SK-N-SH (cell line): ENCODE measurements at regions not wholly inside any gene's neighbourhood (a gene's known extent, or its start where the extent isn't known, plus 50 kb on each side); places are given as distances from the start of the nearest gene placed in this dataset.

Source experiments
- CTCF ChIA-PET: fragments of 300-600, 350-600 bp; formaldehyde crosslinking; extraction: SDS; loops from one replicate; lab custom pipeline; 2021; lab: Yijun Ruan, JAX
- POLR2A ChIA-PET: fragments of 350-600 bp; sonication (Branson Sonifier 250); formaldehyde crosslinking; extraction: SDS; loops from one replicate; lab custom pipeline; 2020; ENCODE audit warnings: antibody characterized with exemption, inconsistent platforms; lab: Yijun Ruan, JAX
- DNase-seq: peaks from one replicate; pipeline ENCODE4 v3.0.0; 2012
- H2AFZ ChIP-seq: fragments of 200-600 bp; sonication (generic); 2 replicates; pipeline ENCODE4 v1.8.1; 2016; ENCODE audit warnings: antibody characterized with exemption, mild to moderate bottlenecking, low read depth
- H3F3A ChIP-seq: fragments of 200-600 bp; sonication (generic); replicated peaks from 2 replicates; pipeline ENCODE3; 2016; ENCODE audit warnings: antibody characterized with exemption, mild to moderate bottlenecking; ENCODE audit not compliant: insufficient read depth
- H3K27ac ChIP-seq, 2 experiments: fragments of 200-500 bp in 1 of 2; fragments of 200-600 bp in 1 of 2; sonication (Bioruptor generic) in 1 of 2; sonication (generic), shearing (Covaris generic) in 1 of 2; 2 replicates each; pipeline versions ENCODE4 v1.5.1 to v1.6.1; 2014 to 2016; ENCODE audit warnings: low read depth in 2 of 2, inconsistent platforms in 1 of 2, low read length in 1 of 2, mild to moderate bottlenecking in 1 of 2, mixed read lengths in 1 of 2
- H3K27me3 ChIP-seq: fragments of 200-600 bp; sonication (generic), shearing (Covaris generic); 2 replicates; pipeline ENCODE4 v1.6.1; 2016; ENCODE audit warnings: mixed run types; ENCODE audit not compliant: insufficient read depth
- H3K36me3 ChIP-seq, 2 experiments: fragments of 200-500 bp in 1 of 2; fragments of 200-600 bp in 1 of 2; sonication (Bioruptor generic) in 1 of 2; sonication (generic) in 1 of 2; replicated peaks in 1 of 2; 2 replicates each; pipeline versions ENCODE3 to v1.5.1; 2014 to 2016; ENCODE audit warnings: low read length in 1 of 2, mild to moderate bottlenecking in 1 of 2; ENCODE audit not compliant: insufficient read depth in 2 of 2, control insufficient read depth in 1 of 2
- H3K4me1 ChIP-seq, 2 experiments: fragments of 200-500 bp in 1 of 2; fragments of 200-600 bp in 1 of 2; sonication (Bioruptor generic) in 1 of 2; sonication (generic), shearing (Covaris generic) in 1 of 2; 2 replicates each; pipeline versions ENCODE4 v1.5.1 to v1.6.1; 2014 to 2016; ENCODE audit warnings: low read depth in 1 of 2, low read length in 1 of 2, mixed run types in 1 of 2; ENCODE audit not compliant: insufficient read depth in 2 of 2, control insufficient read depth in 1 of 2
- H3K4me2 ChIP-seq: fragments of 200-600 bp; sonication (generic), shearing (Covaris generic); 2 replicates; pipeline ENCODE4 v1.6.1; 2017; ENCODE audit warnings: mixed run types
- H3K4me3 ChIP-seq, 2 experiments: fragments of 200-500 bp in 1 of 2; fragments of 200-600 bp in 1 of 2; sonication (Bioruptor generic) in 1 of 2; sonication (generic), shearing (Covaris generic) in 1 of 2; 2 replicates each; pipeline versions ENCODE4 v1.5.1 to v1.8.1; 2014 to 2016; ENCODE audit warnings: low read depth in 2 of 2, inconsistent platforms in 1 of 2, low read length in 1 of 2, mild to moderate bottlenecking in 1 of 2, mixed read lengths in 1 of 2, moderate library complexity in 1 of 2
- H3K79me2 ChIP-seq: fragments of 200-600 bp; sonication (generic); 2 replicates; pipeline ENCODE4 v1.8.1; 2017; ENCODE audit warnings: mild to moderate bottlenecking; ENCODE audit not compliant: insufficient read depth
- H3K9ac ChIP-seq: fragments of 200-600 bp; sonication (generic); 2 replicates; pipeline ENCODE4 v1.6.1; 2017; ENCODE audit warnings: mixed run types
- H3K9me2 ChIP-seq: fragments of 200-600 bp; sonication (generic); 2 replicates; pipeline ENCODE4 v1.6.1; 2017; ENCODE audit warnings: mixed run types
- H3K9me3 ChIP-seq: fragments of 200-600 bp; sonication (generic); 2 replicates; pipeline ENCODE4 v1.6.1; 2017; ENCODE audit warnings: mixed run types, mild to moderate bottlenecking, moderate library complexity
- H4K20me1 ChIP-seq: fragments of 200-600 bp; sonication (generic); 2 replicates; pipeline ENCODE4 v1.6.1; 2017; ENCODE audit warnings: mild to moderate bottlenecking, mixed run types; ENCODE audit not compliant: insufficient read depth
- CTCF ChIP-seq: fragments of 200-600 bp; sonication (generic); IDR thresholded peaks from 2 replicates; pipeline ENCODE4 v1.6.1; 2017; ENCODE audit warnings: antibody characterized with exemption, mild to moderate bottlenecking, moderate library complexity
- ELF1 ChIP-seq: IDR thresholded peaks from 2 replicates; pipeline ENCODE4 v1.4.0; 2012
- EZH2phosphoT487 ChIP-seq: fragments of 200-600 bp; sonication (generic); IDR thresholded peaks from 2 replicates; pipeline ENCODE4 v1.6.1; 2017; ENCODE audit warnings: low read depth, mixed run types, mild to moderate bottlenecking, antibody characterized with exemption, moderate library complexity, borderline replicate concordance
- GABPA ChIP-seq: IDR thresholded peaks from 2 replicates; pipeline ENCODE4 v1.4.0; 2012; ENCODE audit warnings: low read depth, mild to moderate bottlenecking
- GATA2 ChIP-seq: sonication (generic); formaldehyde crosslinking; IDR thresholded peaks from 2 replicates; pipeline ENCODE4 v1.5.0; 2020; ENCODE audit warnings: mild to moderate bottlenecking, missing genetic modification reagents
- IRF3 ChIP-seq: fragments of 150-350 bp; IDR thresholded peaks from 2 replicates; pipeline ENCODE4 v1.6.1; 2016; ENCODE audit warnings: mild to moderate bottlenecking, low read depth, low read length
- MAX ChIP-seq: IDR thresholded peaks from 2 replicates; pipeline ENCODE4 v1.4.0; 2012; ENCODE audit warnings: low read depth
- MEF2A ChIP-seq: IDR thresholded peaks from 2 replicates; pipeline ENCODE4 v1.4.0; 2012; ENCODE audit warnings: low read depth, borderline replicate concordance
- NRF1 ChIP-seq: IDR thresholded peaks from 2 replicates; pipeline ENCODE4 v1.6.1; 2012; ENCODE audit warnings: low read depth, mild to moderate bottlenecking, low read length
- PBX3 ChIP-seq: IDR thresholded peaks from 2 replicates; pipeline ENCODE4; 2012
- POLR2AphosphoS5 ChIP-seq: IDR thresholded peaks from 2 replicates; pipeline ENCODE4 v1.6.1; 2012; ENCODE audit warnings: low read depth, low read length
- REST ChIP-seq: IDR thresholded peaks from 2 replicates; pipeline ENCODE4 v1.6.1; 2012; ENCODE audit warnings: mild to moderate bottlenecking, low read depth, low read length, moderate library complexity
- SIN3A ChIP-seq: IDR thresholded peaks from 2 replicates; pipeline ENCODE4 v1.6.1; 2012; ENCODE audit warnings: low read depth, mild to moderate bottlenecking, low read length, moderate library complexity, borderline replicate concordance
- TAF1 ChIP-seq: IDR thresholded peaks from 2 replicates; pipeline ENCODE4 v1.6.1; 2012; ENCODE audit warnings: low read depth, mild to moderate bottlenecking, low read length, moderate library complexity, borderline replicate concordance
- USF1 ChIP-seq: IDR thresholded peaks from 2 replicates; pipeline ENCODE4 v1.4.0; 2012; ENCODE audit warnings: low read depth, borderline replicate concordance
- WGBS: methylation state at CpG from one replicate; pipeline ENCODE4 v1.1.6; 2017; ENCODE audit warnings: low lambda C conversion rate; 5-methylcytosine and 5-hydroxymethylcytosine counted together

GRCh38 chr6:141437011-141437410 lies 695.7 kb upstream of the GJE1 start:
- ChIA-PET CTCF (no interaction called here), POLR2A (no interaction called here)
- H3K79me2 ChIP-seq, result no peaks in the 10 kb centered on the region
- no peaks in the 10 kb centered on the region for H4K20me1 ChIP-seq
- 31% methylated on average over 3 of the region's 3 CpGs for WGBS
- H3K4me1 ChIP-seq, result no peaks in the 10 kb centered on the region
- no peak overlapping the region for H3K4me2 ChIP-seq
- peaks cover 0 to 10% of the 10 kb centered on the region in 2 experiments for H3K36me3 ChIP-seq
- no peak overlapping the region for H2AFZ ChIP-seq
- no peaks in the 10 kb centered on the region for H3K9me2 ChIP-seq
- H3K4me3 ChIP-seq, result no peak overlapping the region
- no peak for TF ChIP-seq PBX3
- no peak for TF ChIP-seq IRF3
- TF ChIP-seq ELF1, result no peak
- no peak for TF ChIP-seq SIN3A
- no peak for TF ChIP-seq EZH2phosphoT487
- TF ChIP-seq TAF1, result no peak
- no peak for TF ChIP-seq POLR2AphosphoS5
- no peak for TF ChIP-seq MEF2A
- no peak for TF ChIP-seq MAX
- no peak for TF ChIP-seq CTCF
- no peak for TF ChIP-seq NRF1
- no peak for TF ChIP-seq GATA2 (CRISPR knock-in tag)
- TF ChIP-seq USF1, result no peak
- TF ChIP-seq GABPA, result no peak
- TF ChIP-seq REST, result no peak
- H3K9me3 ChIP-seq, result peaks cover 6% of the 10 kb centered on the region; the same call in 1 of the 2 replicates
- H3K27me3 ChIP-seq, result no peaks in the 10 kb centered on the region
- peaks cover under 1% of the 10 kb centered on the region for H3F3A ChIP-seq
- DNase-seq, result no peak
- H3K9ac ChIP-seq, result no peak overlapping the region
- H3K27ac ChIP-seq, result no peak overlapping the region
